Activated CD8-positive, alpha-beta memory T cell treated with anti-CD3 and anti-CD28 coated beads for 4 hours (primary cell): ENCODE measurements at regions not wholly inside any gene's neighbourhood (a gene's known extent, or its start where the extent isn't known, plus 50 kb on each side); places are given as distances from the start of the nearest gene placed in this dataset.

ENCODE experiments used
- DNase-seq, 2 donors: peaks; one replicate each; pipeline ENCODE4 v3.0.0-alpha.2; 2020; ENCODE audit warnings: low read depth in 2 of 2

DNA sequence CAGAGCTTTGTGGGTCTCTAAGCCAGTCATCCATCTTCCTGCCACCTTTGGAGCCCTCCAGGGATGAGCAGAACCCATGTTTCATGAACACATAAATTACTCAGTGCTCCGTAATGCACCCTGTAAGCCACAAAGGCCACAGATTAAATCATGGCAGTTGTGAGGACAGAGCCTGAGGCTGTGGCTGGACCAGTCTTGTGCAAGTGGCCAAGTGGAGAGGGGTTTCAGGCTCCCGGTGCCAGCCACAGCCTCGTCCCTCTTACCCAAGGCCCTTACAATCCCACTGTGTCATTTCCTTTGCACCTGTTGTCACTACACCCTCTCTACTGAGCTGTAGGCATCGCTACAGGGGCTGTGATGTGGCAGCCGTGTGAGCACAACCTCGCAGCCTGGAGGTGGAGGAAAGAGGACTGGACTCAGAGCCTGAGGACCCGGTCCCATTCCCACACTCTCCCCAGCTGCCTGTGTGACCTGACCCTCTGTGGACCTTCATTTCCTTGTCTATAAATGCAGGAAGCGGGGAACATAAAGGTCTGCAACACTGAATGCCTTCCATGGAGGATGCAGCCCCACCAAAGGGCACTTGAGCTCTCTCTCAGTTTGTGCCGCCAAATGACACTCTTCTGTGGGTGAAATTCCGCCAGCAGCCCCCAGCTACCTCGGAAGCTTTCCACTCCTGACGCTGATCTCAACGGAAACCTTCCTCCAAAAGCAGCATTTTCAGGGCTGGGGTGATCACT lies 792.0 kb downstream of the UQCRFS1 start:
- no peak for DNase-seq

GRCh38 chr19:28419312-28419711 lies 793.6 kb downstream of the UQCRFS1 start:
- no peak for DNase-seq

DNA sequence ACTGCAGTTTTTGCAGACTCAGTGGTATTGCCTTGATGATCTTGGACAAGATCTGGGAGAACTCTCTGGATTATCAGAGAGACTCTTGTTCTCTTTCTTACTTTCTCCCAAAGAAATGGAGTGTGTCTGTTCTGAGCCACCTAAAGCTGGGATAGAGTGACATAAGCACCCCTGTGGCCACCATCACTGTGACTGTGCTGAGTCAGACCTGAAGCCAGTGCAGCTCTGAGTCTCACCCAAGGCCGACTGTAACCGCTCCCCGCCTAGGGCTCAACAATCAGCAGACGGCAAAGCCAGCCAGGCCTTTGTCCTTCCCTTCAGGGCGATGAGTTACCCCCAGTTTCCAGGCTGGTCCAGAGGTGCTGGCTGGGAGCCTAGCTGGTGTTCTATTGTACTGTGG lies 795.6 kb downstream of the UQCRFS1 start:
- no peak for DNase-seq

- DNase-seq, result no peak
Measured at GRCh38 chr19:28416245-28416644, 796.7 kb downstream of the UQCRFS1 start.

- no peak for DNase-seq
Measured at GRCh38 chr19:28414748-28415147, 798.2 kb downstream of the UQCRFS1 start.

GRCh38 chr19:28409859-28410258 lies 803.1 kb downstream of the UQCRFS1 start:
- no peak for DNase-seq

DNA sequence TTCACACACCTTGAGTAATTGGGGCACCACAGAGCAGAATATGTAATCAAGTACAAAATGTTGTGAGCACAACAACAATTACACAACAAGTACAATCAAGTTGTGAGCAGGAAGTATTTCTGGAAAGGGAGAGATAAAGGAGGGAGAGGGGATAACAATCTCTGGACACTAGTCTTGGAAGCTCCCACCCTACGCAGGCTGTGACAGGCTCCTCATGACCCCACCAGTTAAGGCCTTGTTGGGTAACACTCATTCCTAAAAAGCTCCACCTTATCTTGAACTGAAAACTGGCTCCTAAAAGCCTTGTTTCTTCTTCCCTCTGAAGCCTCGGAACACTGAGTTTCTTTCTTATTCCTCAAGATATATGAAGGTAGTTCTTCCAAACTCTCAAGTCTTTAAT lies 806.0 kb downstream of the UQCRFS1 start:
- no peak for DNase-seq

GRCh38 chr19:28405346-28405742 lies 807.6 kb downstream of the UQCRFS1 start:
- DNase-seq, result no peak

GRCh38 chr19:28404472-28404871 lies 808.5 kb downstream of the UQCRFS1 start:
- DNase-seq, result no peak

- no peak for DNase-seq
Measured at GRCh38 chr19:28403690-28404089, 809.3 kb downstream of the UQCRFS1 start.

GRCh38 chr19:28402701-28403290 lies 810.2 kb downstream of the UQCRFS1 start:
- DNase-seq, result no peak

GRCh38 chr19:28401739-28402424 lies 811.1 kb downstream of the UQCRFS1 start:
- no peak for DNase-seq

GRCh38 chr19:28400953-28401671 lies 811.8 kb downstream of the UQCRFS1 start:
- DNase-seq, result no peak

- DNase-seq, result no peak
Measured at GRCh38 chr19:28399187-28399586, 813.8 kb downstream of the UQCRFS1 start.

DNA sequence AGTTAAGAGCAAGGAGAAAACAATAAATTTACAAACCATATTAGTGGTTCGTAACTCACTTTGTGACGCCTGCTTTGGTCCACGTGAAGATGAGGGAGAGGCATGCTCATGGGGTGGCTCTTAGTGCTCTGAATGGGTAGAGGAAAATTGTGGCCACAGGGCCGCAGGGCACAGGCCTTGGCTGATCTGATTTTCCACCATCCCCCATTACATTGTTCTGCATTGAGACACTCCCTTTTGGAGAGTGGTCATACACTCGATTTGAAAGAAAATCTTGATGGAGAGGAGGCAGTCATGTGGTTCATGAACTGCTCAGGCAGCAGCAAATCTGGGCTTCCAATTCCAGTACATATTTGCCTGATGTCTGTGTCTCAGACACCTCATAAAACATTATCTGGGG lies 815.2 kb downstream of the UQCRFS1 start:
- no peak for DNase-seq

DNA sequence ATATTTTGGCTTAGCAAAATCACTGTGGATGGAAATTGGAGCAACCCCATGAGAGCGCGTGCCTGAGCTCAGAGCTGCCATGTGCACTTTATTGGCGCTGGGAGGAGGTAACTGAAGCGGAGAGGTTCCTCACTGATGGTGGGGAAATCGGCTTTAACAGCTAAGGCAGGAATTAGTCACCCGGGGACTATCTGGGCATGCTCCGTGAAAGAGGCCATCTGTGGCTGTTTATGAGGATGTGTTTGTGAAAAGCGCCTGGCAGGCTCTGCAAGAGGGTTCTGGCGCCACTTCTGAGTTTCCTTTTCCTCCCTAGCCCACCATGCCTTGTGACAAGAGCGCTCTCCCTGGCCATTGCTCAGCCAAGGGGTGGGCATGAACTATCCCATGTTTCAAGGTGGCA lies 815.6 kb downstream of the UQCRFS1 start:
- DNase-seq, result no peak

GRCh38 chr19:28396287-28396831 lies 816.6 kb downstream of the UQCRFS1 start:
- DNase-seq, result no peak

GRCh38 chr19:28394725-28395124 lies 818.2 kb downstream of the UQCRFS1 start:
- no peak for DNase-seq

DNA sequence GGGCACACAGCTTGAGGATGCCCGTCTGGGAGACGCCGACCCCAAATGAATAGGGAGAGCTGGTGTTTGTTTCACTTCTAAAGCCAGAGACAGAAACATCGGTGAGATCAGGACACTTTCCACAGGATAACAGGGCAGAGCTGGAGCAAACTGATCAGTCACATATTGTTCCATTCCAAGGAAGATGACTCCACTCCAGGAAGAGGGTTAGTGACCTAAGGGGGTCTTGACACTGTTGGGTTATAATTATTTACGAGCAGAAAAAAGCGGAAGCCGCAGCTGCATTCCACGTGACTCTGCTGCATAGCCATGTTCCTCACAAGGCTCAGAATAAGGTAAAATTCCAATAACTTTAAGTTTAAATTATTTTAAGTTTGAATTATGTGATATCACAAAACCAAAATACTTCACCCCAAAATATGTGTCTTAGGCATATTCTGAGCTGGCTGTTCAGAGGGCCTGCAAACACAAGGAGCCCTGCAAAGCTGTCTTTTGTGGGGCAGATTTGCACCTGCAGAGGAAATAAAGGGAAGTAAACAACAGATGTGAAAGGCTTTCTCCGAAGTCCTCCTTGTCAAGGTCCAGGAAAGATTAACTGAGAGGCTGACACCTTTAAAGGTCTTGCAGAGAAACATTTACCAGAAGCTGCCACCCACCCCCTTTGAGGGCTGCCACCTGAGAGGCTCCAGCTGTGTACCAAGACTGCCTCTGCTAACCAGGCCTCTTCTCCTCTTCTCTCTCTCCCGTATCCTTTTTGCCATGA lies 819.2 kb downstream of the UQCRFS1 start:
- DNase-seq, result no peak

DNA sequence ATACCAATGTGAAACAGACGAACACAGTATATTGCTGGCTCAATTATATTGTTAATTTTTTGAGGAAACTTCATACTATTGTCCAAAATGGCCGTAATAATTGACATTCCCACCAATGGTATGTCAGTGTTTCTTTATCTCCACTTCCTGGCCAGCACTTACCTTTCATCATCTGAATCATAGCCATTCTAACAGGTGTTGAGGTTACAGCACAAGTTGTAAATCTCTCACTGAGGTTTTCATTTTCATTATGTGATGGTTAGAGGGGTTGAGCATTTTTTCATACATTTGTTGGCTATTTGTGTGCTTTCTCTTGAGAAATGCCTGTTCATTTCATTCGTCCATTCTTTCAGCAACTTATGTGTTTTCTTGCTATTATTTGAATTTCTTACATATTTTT lies 824.0 kb downstream of the UQCRFS1 start:
- DNase-seq, result no peak

DNA sequence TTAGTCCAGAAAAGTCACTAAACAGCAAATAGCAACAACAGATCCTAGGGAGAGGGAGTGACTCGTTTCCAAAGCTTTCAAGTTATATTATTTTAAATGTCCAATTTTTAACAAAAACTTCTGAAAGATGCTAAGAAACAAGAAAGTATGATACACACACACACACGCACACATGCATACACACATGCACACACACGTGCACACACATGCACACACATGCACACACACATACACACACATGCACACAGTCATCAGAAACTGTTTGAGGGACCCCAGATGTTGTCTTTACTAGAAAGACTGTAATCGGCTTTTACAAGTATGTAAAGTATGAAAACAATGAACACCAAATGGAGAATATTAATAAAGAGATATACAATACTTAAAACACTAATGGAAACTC lies 825.4 kb downstream of the UQCRFS1 start:
- no peak for DNase-seq
